ENCODE measurements at regions not wholly inside any gene's neighbourhood (a gene's known extent, or its start where the extent isn't known, plus 50 kb on each side); places are given as distances from the start of the nearest gene placed in this dataset.

- no peak for TF ChIP-seq EZH2 (IDR thresholded peaks at IDR 0.05; ENCODE audit: insufficient read depth, poor library complexity, severe bottlenecking)
- no peak for TF ChIP-seq EZH2phosphoT487 (IDR thresholded peaks at IDR 0.05; ENCODE audit: insufficient read depth, low read depth)
Measured at GRCh38 chr14:97031530-97031929, 234.3 kb downstream of the VRK1 start.

Measured in GM23248 (cell line).